ENCODE measurements at regions not wholly inside any gene's neighbourhood (a gene's known extent, or its start where the extent isn't known, plus 50 kb on each side); places are given as distances from the start of the nearest gene placed in this dataset.

GRCh38 chr13:109376936-109377335 lies 409.4 kb downstream of the IRS2 start:
- no peak for TF ChIP-seq CTCF (IDR thresholded peaks at IDR 0.05)
- Histone ChIP-seq H3K9me3 (no peaks in the 10 kb centered on the region), H3K27ac (no peak overlapping the region), H3K4me3 (no peak overlapping the region), H3K36me3 (no peaks in the 10 kb centered on the region), H3K27me3 (no peaks in the 10 kb centered on the region), H3K4me1 (no peaks in the 10 kb centered on the region), H3K9ac (ENCODE audit: low read depth in 2 of 2, low read length in 2 of 2) (no peak overlapping the region)
- no peak for DNase-seq
- intact Hi-C loops (cut with DNase I) = no loop called here

- TF ChIP-seq CTCF (IDR thresholded peaks at IDR 0.05) = no peak
- H3K9ac ChIP-seq (ENCODE audit: low read depth in 2 of 2, low read length in 2 of 2) = no peak overlapping the region
- intact Hi-C loops (cut with DNase I) = no loop called here
- H3K36me3 ChIP-seq = no peaks in the 10 kb centered on the region
- H3K27me3 ChIP-seq = no peaks in the 10 kb centered on the region
- no peak overlapping the region for H3K27ac ChIP-seq
- no peaks in the 10 kb centered on the region for H3K4me1 ChIP-seq
- no peak overlapping the region for H3K4me3 ChIP-seq
- no peak for DNase-seq
- H3K9me3 ChIP-seq = no peaks in the 10 kb centered on the region
These were observed 411.7 kb downstream of the IRS2 start for GRCh38 chr13:109374609-109375200.

GRCh38 chr13:109372666-109373065 lies 413.7 kb downstream of the IRS2 start:
- Histone ChIP-seq H3K27me3 (no peaks in the 10 kb centered on the region), H3K9ac (ENCODE audit: low read depth in 2 of 2, low read length in 2 of 2) (no peak overlapping the region), H3K9me3 (no peaks in the 10 kb centered on the region), H3K36me3 (no peaks in the 10 kb centered on the region), H3K27ac (no peak overlapping the region), H3K4me3 (no peak overlapping the region), H3K4me1 (no peaks in the 10 kb centered on the region)
- no peak for TF ChIP-seq CTCF (IDR thresholded peaks at IDR 0.05)
- DNase-seq = no peak
- intact Hi-C loops (cut with DNase I) = no loop called here

- Histone ChIP-seq H3K27me3 (no peaks in the 10 kb centered on the region), H3K9ac (ENCODE audit: low read depth in 2 of 2, low read length in 2 of 2) (no peak overlapping the region), H3K36me3 (no peaks in the 10 kb centered on the region), H3K4me1 (no peaks in the 10 kb centered on the region), H3K9me3 (no peaks in the 10 kb centered on the region), H3K27ac (no peak overlapping the region), H3K4me3 (no peak overlapping the region)
- no peak for TF ChIP-seq CTCF (IDR thresholded peaks at IDR 0.05)
- no peak for DNase-seq
- intact Hi-C loops (cut with DNase I) = no loop called here
These were observed 415.3 kb downstream of the IRS2 start for GRCh38 chr13:109371066-109371465.

GRCh38 chr13:109370496-109370895 lies 415.9 kb downstream of the IRS2 start:
- DNase-seq = no peak
- no peak for TF ChIP-seq CTCF (IDR thresholded peaks at IDR 0.05)
- Histone ChIP-seq H3K27me3 (no peaks in the 10 kb centered on the region), H3K27ac (no peak overlapping the region), H3K4me1 (no peaks in the 10 kb centered on the region), H3K9ac (ENCODE audit: low read depth in 2 of 2, low read length in 2 of 2) (no peak overlapping the region), H3K9me3 (no peaks in the 10 kb centered on the region), H3K4me3 (no peak overlapping the region), H3K36me3 (no peaks in the 10 kb centered on the region)
- intact Hi-C loops (cut with DNase I) = no loop called here
